ENCODE measurements at regions not wholly inside any gene's neighbourhood (a gene's known extent, or its start where the extent isn't known, plus 50 kb on each side); places are given as distances from the start of the nearest gene placed in this dataset.
A peak's percentile ranks its signal among the peaks of the same experiment; 100 is the strongest.
"Not testable (repeated sequence)": the region's sequence is repeated elsewhere in the genome, so short reads cannot be mapped to it uniquely, and the experiment has no call there.

DNA sequence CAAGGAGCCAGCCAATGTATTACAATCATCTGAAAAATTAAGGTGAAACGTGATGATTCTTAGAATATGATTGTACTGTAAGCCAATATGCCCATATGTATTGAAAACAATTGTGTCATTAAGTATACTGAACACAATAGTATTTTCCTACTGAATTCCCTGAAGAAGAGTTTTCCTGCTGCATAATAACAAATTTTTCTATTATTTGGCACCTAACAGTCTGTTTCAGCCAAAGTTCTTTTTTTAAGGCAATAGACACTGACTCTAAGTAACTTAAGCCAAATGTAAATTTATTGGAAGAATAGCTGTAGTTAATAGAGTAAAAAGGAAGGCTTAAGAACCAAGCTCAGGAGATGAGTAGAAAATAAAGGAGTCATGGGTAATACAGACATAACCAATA lies 220.6 kb downstream of the PPP4R3C start:
- no peak overlapping the region for H3K27ac ChIP-seq
- TF ChIP-seq CTCF (conservative IDR thresholded peaks at IDR 0.05): no peak

GRCh38 chrX:27241981-27242380 lies 221.2 kb downstream of the PPP4R3C start:
- no peak overlapping the region for H3K27ac ChIP-seq
- TF ChIP-seq CTCF (conservative IDR thresholded peaks at IDR 0.05): no peak

DNA sequence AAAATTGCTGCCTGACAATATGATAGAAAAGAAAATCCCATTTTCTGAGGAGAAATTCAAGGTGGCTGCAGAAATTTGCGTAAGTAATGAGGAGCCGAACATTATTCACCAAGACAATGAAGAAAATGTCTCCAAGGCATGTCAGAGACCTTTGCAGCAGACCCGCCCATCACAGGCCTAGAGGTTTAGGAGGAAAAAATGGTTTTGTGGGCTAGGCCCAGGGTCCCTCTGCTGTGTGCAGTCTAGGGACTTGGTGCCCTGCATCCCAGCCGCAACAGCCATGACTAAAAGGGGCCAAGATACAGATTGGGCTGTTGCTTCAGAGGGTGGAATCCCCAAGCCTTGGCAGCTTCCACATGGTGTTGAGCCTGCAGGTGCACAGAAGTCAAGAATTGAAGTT lies 223.1 kb downstream of the PPP4R3C start:
- H3K27ac ChIP-seq: not testable (repeated sequence)

DNA sequence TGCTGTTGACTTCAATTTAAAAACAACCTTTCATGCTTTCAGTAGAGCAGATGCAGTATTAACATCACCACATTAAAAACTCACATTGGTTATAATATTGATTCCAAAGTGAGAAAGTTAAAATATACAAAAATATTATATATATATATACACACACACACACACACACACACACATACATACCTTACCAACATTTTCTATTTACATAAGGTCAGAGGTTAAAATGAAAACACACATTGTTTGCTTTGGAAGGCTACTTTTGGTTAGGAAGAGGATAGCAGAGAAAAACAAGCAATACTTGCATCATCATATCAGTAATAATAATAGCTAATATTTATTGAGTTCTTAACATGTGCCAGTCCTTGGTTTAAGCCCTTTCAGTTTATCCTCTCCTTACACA lies 226.5 kb downstream of the PPP4R3C start:
- no peak overlapping the region for H3K27ac ChIP-seq
- no peak for TF ChIP-seq CTCF (conservative IDR thresholded peaks at IDR 0.05)

DNA sequence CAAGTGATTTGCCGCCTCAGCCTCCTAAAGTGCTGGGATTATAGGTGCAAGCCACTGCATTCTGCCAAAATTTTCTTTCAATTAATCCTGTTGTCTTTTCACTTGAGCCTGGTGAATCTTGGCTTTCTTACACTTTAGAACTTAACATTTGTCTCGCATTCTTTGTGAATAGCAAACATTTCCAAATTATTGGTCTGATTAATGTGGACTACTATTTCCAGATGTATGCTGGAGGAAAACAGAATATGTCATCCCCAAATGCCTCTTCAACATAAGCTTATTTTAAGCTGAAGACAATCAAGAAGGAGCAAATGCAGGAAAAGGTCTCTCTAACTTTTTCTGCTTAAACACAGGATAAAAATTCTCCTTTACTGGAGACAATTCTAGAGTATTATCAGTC lies 233.4 kb downstream of the PPP4R3C start:
- H3K27ac ChIP-seq: no peak overlapping the region
- no peak for TF ChIP-seq CTCF (conservative IDR thresholded peaks at IDR 0.05)

DNA sequence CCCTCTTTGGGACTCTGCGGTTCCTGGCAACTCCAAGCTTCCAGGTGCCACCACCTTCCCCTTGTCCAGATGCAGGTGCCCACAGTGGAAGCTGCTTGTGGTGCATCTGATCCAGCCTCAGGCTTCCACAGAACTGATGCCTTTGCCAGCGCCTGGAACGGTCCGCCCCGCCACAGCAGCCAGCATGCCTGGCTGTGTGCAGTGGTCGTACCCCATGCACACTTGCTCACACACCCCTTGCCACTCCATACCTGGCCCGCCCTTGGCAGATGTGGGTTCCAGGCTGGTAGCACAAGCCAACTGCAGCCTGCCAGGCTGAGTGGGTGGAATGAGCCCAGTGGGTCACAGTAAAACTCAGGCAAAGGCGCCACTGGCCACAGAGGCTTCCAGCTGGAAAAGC lies 240.5 kb downstream of the PPP4R3C start:
- H3K27ac ChIP-seq: no peak overlapping the region
- TF ChIP-seq CTCF (conservative IDR thresholded peaks at IDR 0.05): no peak

- H3K27ac ChIP-seq: no peak overlapping the region
- peak; percentile 80 for TF ChIP-seq CTCF (conservative IDR thresholded peaks at IDR 0.05)
These were observed 276.5 kb downstream of the PPP4R3C start for GRCh38 chrX:27186671-27187070.

- no peak for TF ChIP-seq CTCF (conservative IDR thresholded peaks at IDR 0.05)
These were observed 299.9 kb downstream of the PPP4R3C start for GRCh38 chrX:27163236-27163635.

More at GRCh38 chrX:27163236-27163635, 299.9 kb downstream of the PPP4R3C start:
- no peak overlapping the region for H3K27ac ChIP-seq

Measured in VCaP (cell line).